ENCODE measurements at regions not wholly inside any gene's neighbourhood (a gene's known extent, or its start where the extent isn't known, plus 50 kb on each side); places are given as distances from the start of the nearest gene placed in this dataset.

GRCh38 chr2:216316743-216317142 lies 55.5 kb downstream of the MARCHF4 start:
- no peak overlapping the region for H3K27ac ChIP-seq
- no peak for DNase-seq
- H3K4me3 ChIP-seq, result no peak overlapping the region
- H3K4me1 ChIP-seq, result no peaks in the 10 kb centered on the region
- TF ChIP-seq POLR2AphosphoS5 (IDR thresholded peaks at IDR 0.05), result no peak
- no peak for TF ChIP-seq POLR2A (IDR thresholded peaks at IDR 0.05)
- TF ChIP-seq CTCF (IDR thresholded peaks at IDR 0.05 in 8 of 11, conservative IDR thresholded peaks at IDR 0.05 in 3 of 11), result no peak
- WGBS, 5 donors, result 72 to 95% (median 88%) methylated on average over 2 of the region's 2 CpGs
- peaks cover 0 to 14% (median 0%) of the 10 kb centered on the region in 7 donors for H3K27me3 ChIP-seq (replicated peaks in 1 of 7)
- no peaks in the 10 kb centered on the region for H3K36me3 ChIP-seq
- intact Hi-C loops (cut with DNase I; ENCODE audit: low total_unique reads), result no loop called here
- peaks cover 0 to 4% (median 0%) of the 10 kb centered on the region in 8 donors for H3K9me3 ChIP-seq

- TF ChIP-seq POLR2A (IDR thresholded peaks at IDR 0.05) (no peak), POLR2AphosphoS5 (IDR thresholded peaks at IDR 0.05) (no peak), CTCF (IDR thresholded peaks at IDR 0.05 in 8 of 11, conservative IDR thresholded peaks at IDR 0.05 in 3 of 11) (no peak)
- peaks cover 0 to 14% (median 0%) of the 10 kb centered on the region in 7 donors for H3K27me3 ChIP-seq (replicated peaks in 1 of 7)
- no peaks in the 10 kb centered on the region for H3K4me1 ChIP-seq
- 52 to 74% (median 56%) methylated on average over 19 of the region's 19 CpGs for WGBS, 5 donors
- no peaks in the 10 kb centered on the region for H3K36me3 ChIP-seq
- peaks cover 0 to 4% (median 0%) of the 10 kb centered on the region in 8 donors for H3K9me3 ChIP-seq
- H3K27ac ChIP-seq, result no peak overlapping the region
- DNase-seq, result no peak
- intact Hi-C loops (cut with DNase I; ENCODE audit: low total_unique reads), result no loop called here
- no peak overlapping the region for H3K4me3 ChIP-seq
Measured at GRCh38 chr2:216315802-216316603, 56.3 kb downstream of the MARCHF4 start.

GRCh38 chr2:216312441-216312840 lies 59.8 kb downstream of the MARCHF4 start:
- 72 to 97% (median 78%) methylated on average over 1 of the region's 1 CpG for WGBS, 5 donors
- Histone ChIP-seq H3K27ac (no peak overlapping the region), H3K4me3 (no peak overlapping the region), H3K36me3 (no peaks in the 10 kb centered on the region), H3K4me1 (peaks cover 0 to 2% (median 0%) of the 10 kb centered on the region in 6 donors), H3K27me3 (replicated peaks in 1 of 7) (peaks cover 0 to 14% (median 0%) of the 10 kb centered on the region in 7 donors), H3K9me3 (peaks cover 0 to 4% (median 0%) of the 10 kb centered on the region in 8 donors)
- TF ChIP-seq CTCF (IDR thresholded peaks at IDR 0.05 in 8 of 11, conservative IDR thresholded peaks at IDR 0.05 in 3 of 11) (no peak), POLR2A (IDR thresholded peaks at IDR 0.05) (no peak), POLR2AphosphoS5 (IDR thresholded peaks at IDR 0.05) (no peak)
- no peak for DNase-seq
- intact Hi-C loops (cut with DNase I; ENCODE audit: low total_unique reads), result no loop called here

- intact Hi-C loops (cut with DNase I; ENCODE audit: low total_unique reads), result no loop called here
- TF ChIP-seq CTCF (IDR thresholded peaks at IDR 0.05 in 8 of 11, conservative IDR thresholded peaks at IDR 0.05 in 3 of 11), result no peak
- no peak for TF ChIP-seq POLR2AphosphoS5 (IDR thresholded peaks at IDR 0.05)
- TF ChIP-seq POLR2A (IDR thresholded peaks at IDR 0.05), result no peak
- peaks cover 0 to 3% (median 0%) of the 10 kb centered on the region in 6 donors for H3K4me1 ChIP-seq
Measured at GRCh38 chr2:216308576-216308975, 63.7 kb downstream of the MARCHF4 start.

More at GRCh38 chr2:216308576-216308975, 63.7 kb downstream of the MARCHF4 start:
- no peak for DNase-seq
- no peak overlapping the region for H3K4me3 ChIP-seq
- no peaks in the 10 kb centered on the region for H3K36me3 ChIP-seq
- no peaks in the 10 kb centered on the region for H3K27me3 ChIP-seq (replicated peaks in 1 of 7)
- H3K27ac ChIP-seq, result no peak overlapping the region
- WGBS, 5 donors, result 66 to 79% (median 74%) methylated on average over 5 of the region's 5 CpGs
- no peaks in the 10 kb centered on the region for H3K9me3 ChIP-seq

Data from spleen (tissue), 11 donors.